Liver (tissue), 8 donors: ENCODE measurements at regions not wholly inside any gene's neighbourhood (a gene's known extent, or its start where the extent isn't known, plus 50 kb on each side); places are given as distances from the start of the nearest gene placed in this dataset.

ENCODE experiments used
- DNase-seq: peaks from one replicate; pipeline ENCODE4 v3.0.0-alpha.2; 2017; ENCODE audit warnings: low spot score
- H3K27ac ChIP-seq, 2 donors: one replicate each; pipeline ENCODE4 v1.7.0; 2013; ENCODE audit warnings: inconsistent platforms in 2 of 2, low read length in 2 of 2, control low read depth in 1 of 2, low read depth in 1 of 2, mild to moderate bottlenecking in 1 of 2
- H3K27me3 ChIP-seq, 4 donors: one replicate each; pipeline versions ENCODE4 v1.6.1 to v1.7.0; 2013; ENCODE audit warnings: low read length in 3 of 4, inconsistent platforms in 1 of 4, mild to moderate bottlenecking in 1 of 4, moderate library complexity in 1 of 4; ENCODE audit not compliant: control insufficient read depth in 4 of 4, insufficient read depth in 4 of 4
- H3K36me3 ChIP-seq, 4 donors: one replicate each; pipeline versions ENCODE4 v1.6.1 to v1.7.0; 2013; ENCODE audit warnings: low read length in 3 of 4, mild to moderate bottlenecking in 3 of 4, low read depth in 1 of 4, moderate library complexity in 1 of 4; ENCODE audit not compliant: control insufficient read depth in 4 of 4, insufficient read depth in 3 of 4
- H3K4me1 ChIP-seq, 4 donors: one replicate each; pipeline versions ENCODE4 v1.6.1 to v1.7.0; 2013; ENCODE audit warnings: low read length in 3 of 4, mild to moderate bottlenecking in 3 of 4, moderate library complexity in 1 of 4; ENCODE audit not compliant: control insufficient read depth in 4 of 4, insufficient read depth in 4 of 4
- H3K4me3 ChIP-seq, 3 donors: one replicate each; pipeline versions ENCODE4 v1.6.1 to v1.7.0; 2013; ENCODE audit warnings: low read length in 3 of 3, control low read depth in 1 of 3, low read depth in 1 of 3, mild to moderate bottlenecking in 1 of 3
- H3K9ac ChIP-seq, 2 donors: one replicate each; pipeline ENCODE4 v1.7.0; 2013; ENCODE audit warnings: low read length in 2 of 2, mild to moderate bottlenecking in 2 of 2, moderate library complexity in 2 of 2, control low read depth in 1 of 2, low read depth in 1 of 2
- H3K9me3 ChIP-seq, 4 donors: one replicate each; pipeline versions ENCODE4 v1.6.1 to v1.7.0; 2013; ENCODE audit warnings: low read length in 3 of 4; ENCODE audit not compliant: control insufficient read depth in 4 of 4
- EGR1 ChIP-seq, 2 donors: IDR thresholded peaks; 2 replicates each; pipeline ENCODE4 v1.6.1; 2016 to 2018; ENCODE audit warnings: antibody characterized with exemption in 2 of 2, low read depth in 2 of 2
- FOXA1 ChIP-seq: IDR thresholded peaks from 2 replicates; pipeline ENCODE4 v1.6.1; 2016; ENCODE audit warnings: antibody characterized with exemption
- FOXA2 ChIP-seq: IDR thresholded peaks from 2 replicates; pipeline ENCODE4 v1.6.1; 2016; ENCODE audit warnings: antibody characterized with exemption
- GABPA ChIP-seq, 2 donors: IDR thresholded peaks in 1 of 2; conservative IDR thresholded peaks in 1 of 2; 2 replicates each; pipeline ENCODE4 v1.6.1; 2016; ENCODE audit warnings: antibody characterized with exemption in 2 of 2, mild to moderate bottlenecking in 1 of 2, moderate library complexity in 1 of 2
- HNF4A ChIP-seq, 2 donors: conservative IDR thresholded peaks; 2 replicates each; pipeline ENCODE4 v1.6.1; 2016; ENCODE audit warnings: antibody characterized with exemption in 2 of 2, mild to moderate bottlenecking in 2 of 2
- HNF4G ChIP-seq: IDR thresholded peaks from 2 replicates; pipeline ENCODE4 v1.6.1; 2016; ENCODE audit warnings: antibody characterized with exemption
- JUND ChIP-seq, 2 donors: IDR thresholded peaks; 2 replicates each; pipeline ENCODE4 v1.6.1; 2016; ENCODE audit warnings: antibody characterized with exemption in 2 of 2
- NR2F2 ChIP-seq: IDR thresholded peaks from 2 replicates; pipeline ENCODE4 v1.6.1; 2016; ENCODE audit warnings: antibody characterized with exemption
- RXRA ChIP-seq, 2 donors: IDR thresholded peaks; 2 replicates each; pipeline ENCODE4 v1.6.1; 2017 to 2018; ENCODE audit warnings: antibody characterized with exemption in 2 of 2, mild to moderate bottlenecking in 1 of 2
- SP1 ChIP-seq: IDR thresholded peaks from 2 replicates; pipeline ENCODE4 v1.6.1; 2018; ENCODE audit warnings: antibody characterized with exemption, mild to moderate bottlenecking
- TAF1 ChIP-seq: conservative IDR thresholded peaks from 2 replicates; pipeline ENCODE4 v1.6.1; 2016; ENCODE audit warnings: antibody characterized with exemption, mild to moderate bottlenecking
- WGBS: extraction: QIAGEN DNeasy Blood & Tissue Kit; methylation state at CpG from one replicate; pipeline ENCODE4 v1.1.7; 2013; 5-methylcytosine and 5-hydroxymethylcytosine counted together
- TF ChIP-seq, protein P1 (sequence below): IDR thresholded peaks from 2 replicates; pipeline ENCODE4 v1.6.1; 2016; ENCODE audit warnings: antibody characterized with exemption
- TF ChIP-seq, protein P2 (sequence below): IDR thresholded peaks from 2 replicates; pipeline ENCODE4 v1.6.1; 2016; ENCODE audit warnings: antibody characterized with exemption
- TF ChIP-seq, protein P3 (sequence below): IDR thresholded peaks from 2 replicates; pipeline ENCODE4 v1.6.1; 2016; ENCODE audit warnings: antibody characterized with exemption
- TF ChIP-seq, protein P4 (sequence below): fragments of 150-350 bp; IDR thresholded peaks from 2 replicates; pipeline ENCODE4 v1.5.1; 2017; ENCODE audit warnings: improper control_type of control experiment, low read depth, low read length; ENCODE audit not compliant: missing input control
- donor health status: healthy.
- donor health status: healthy.
- donor health status: healthy.
- donor health status: healthy.
- donor health status: healthy.

DNA sequence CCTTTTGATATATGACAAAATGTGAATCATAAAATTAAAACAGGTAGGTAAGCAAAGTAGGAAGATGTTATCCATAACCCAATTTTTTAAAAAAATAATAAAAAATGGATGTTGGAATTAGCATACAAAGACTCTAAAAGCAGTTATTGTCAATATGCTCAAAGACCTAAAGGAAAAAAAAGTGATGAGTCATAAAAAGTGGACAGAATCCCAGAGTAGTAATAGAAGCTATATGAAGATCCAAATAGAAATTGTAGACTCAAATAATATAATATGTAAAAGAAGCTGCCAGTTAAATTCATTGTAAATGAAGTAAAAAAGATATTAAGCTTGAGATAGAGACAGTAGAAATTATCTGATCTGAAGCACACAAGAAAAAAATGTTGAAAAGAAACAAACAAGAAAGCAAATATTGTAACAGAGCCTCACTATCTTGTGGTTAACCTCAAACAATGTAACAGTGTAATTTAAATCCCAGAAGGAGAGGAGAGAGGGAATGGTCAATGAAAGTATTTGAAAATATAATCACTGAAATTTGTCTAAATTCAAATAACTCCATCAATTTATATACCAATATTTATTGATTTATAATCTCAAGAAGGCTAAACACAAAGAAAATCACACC, 773.4 kb upstream of the RAG2 start:
- Histone ChIP-seq H3K27ac (no peak overlapping the region), H3K9ac (no peak overlapping the region), H3K4me3 (no peak overlapping the region), H3K9me3 (no peaks in the 10 kb centered on the region), H3K36me3 (no peaks in the 10 kb centered on the region), H3K27me3 (no peaks in the 10 kb centered on the region), H3K4me1 (no peaks in the 10 kb centered on the region)
- no peak for TF ChIP-seq FOXA1
- TF ChIP-seq NR2F2 = no peak
- TF ChIP-seq, protein P1, sequence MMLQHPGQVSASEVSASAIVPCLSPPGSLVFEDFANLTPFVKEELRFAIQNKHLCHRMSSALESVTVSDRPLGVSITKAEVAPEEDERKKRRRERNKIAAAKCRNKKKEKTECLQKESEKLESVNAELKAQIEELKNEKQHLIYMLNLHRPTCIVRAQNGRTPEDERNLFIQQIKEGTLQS = no peak
- TF ChIP-seq, protein P2, sequence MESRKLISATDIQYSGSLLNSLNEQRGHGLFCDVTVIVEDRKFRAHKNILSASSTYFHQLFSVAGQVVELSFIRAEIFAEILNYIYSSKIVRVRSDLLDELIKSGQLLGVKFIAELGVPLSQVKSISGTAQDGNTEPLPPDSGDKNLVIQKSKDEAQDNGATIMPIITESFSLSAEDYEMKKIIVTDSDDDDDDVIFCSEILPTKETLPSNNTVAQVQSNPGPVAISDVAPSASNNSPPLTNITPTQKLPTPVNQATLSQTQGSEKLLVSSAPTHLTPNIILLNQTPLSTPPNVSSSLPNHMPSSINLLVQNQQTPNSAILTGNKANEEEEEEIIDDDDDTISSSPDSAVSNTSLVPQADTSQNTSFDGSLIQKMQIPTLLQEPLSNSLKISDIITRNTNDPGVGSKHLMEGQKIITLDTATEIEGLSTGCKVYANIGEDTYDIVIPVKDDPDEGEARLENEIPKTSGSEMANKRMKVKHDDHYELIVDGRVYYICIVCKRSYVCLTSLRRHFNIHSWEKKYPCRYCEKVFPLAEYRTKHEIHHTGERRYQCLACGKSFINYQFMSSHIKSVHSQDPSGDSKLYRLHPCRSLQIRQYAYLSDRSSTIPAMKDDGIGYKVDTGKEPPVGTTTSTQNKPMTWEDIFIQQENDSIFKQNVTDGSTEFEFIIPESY = no peak
- DNase-seq = no peak

DNA sequence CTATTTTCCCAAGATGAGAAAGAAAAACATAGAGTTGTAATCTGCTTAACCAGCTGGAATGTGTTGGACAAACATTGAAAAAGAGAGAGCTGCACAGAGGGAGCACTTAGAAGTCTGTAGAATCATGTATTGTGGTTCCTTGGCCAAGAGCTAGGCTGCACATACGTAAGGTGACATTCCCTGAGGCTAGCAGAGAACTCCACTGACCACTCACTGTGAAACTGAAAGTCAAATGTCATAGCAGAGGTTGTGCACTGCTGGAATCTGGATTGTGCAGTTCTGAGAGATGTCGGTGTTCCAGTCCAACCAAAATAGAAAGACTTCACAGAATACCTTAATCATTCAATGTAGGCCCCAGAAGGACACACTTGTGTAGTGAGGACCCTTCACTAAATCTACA, 772.8 kb upstream of the RAG2 start:
- Histone ChIP-seq H3K9ac (no peak overlapping the region), H3K4me3 (no peak overlapping the region), H3K4me1 (no peaks in the 10 kb centered on the region), H3K27me3 (no peaks in the 10 kb centered on the region), H3K27ac (no peak overlapping the region), H3K9me3 (no peaks in the 10 kb centered on the region), H3K36me3 (no peaks in the 10 kb centered on the region)
- TF ChIP-seq HNF4A (conservative IDR thresholded peaks at IDR 0.05) (no peak), FOXA2 (no peak), SP1 (no peak), TAF1 (no peak), EGR1 (IDR thresholded peaks at IDR 0.05; ENCODE audit: low read depth in 2 of 2) (no peak), RXRA (IDR thresholded peaks at IDR 0.05) (no peak), FOXA1 (no peak), JUND (IDR thresholded peaks at IDR 0.05) (no peak), GABPA (IDR thresholded peaks at IDR 0.05 in 1 of 2, conservative IDR thresholded peaks at IDR 0.05 in 1 of 2) (no peak), HNF4G (no peak)
- TF ChIP-seq, protein P1 = no peak
- TF ChIP-seq, protein P3, sequence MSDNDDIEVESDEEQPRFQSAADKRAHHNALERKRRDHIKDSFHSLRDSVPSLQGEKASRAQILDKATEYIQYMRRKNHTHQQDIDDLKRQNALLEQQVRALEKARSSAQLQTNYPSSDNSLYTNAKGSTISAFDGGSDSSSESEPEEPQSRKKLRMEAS = no peak
- TF ChIP-seq, protein P4, sequence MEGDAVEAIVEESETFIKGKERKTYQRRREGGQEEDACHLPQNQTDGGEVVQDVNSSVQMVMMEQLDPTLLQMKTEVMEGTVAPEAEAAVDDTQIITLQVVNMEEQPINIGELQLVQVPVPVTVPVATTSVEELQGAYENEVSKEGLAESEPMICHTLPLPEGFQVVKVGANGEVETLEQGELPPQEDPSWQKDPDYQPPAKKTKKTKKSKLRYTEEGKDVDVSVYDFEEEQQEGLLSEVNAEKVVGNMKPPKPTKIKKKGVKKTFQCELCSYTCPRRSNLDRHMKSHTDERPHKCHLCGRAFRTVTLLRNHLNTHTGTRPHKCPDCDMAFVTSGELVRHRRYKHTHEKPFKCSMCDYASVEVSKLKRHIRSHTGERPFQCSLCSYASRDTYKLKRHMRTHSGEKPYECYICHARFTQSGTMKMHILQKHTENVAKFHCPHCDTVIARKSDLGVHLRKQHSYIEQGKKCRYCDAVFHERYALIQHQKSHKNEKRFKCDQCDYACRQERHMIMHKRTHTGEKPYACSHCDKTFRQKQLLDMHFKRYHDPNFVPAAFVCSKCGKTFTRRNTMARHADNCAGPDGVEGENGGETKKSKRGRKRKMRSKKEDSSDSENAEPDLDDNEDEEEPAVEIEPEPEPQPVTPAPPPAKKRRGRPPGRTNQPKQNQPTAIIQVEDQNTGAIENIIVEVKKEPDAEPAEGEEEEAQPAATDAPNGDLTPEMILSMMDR = no peak
- WGBS = 82% methylated on average over 2 of the region's 2 CpGs
- no peak for DNase-seq
